Mesendoderm (in vitro differentiated cells): ENCODE measurements at regions not wholly inside any gene's neighbourhood (a gene's known extent, or its start where the extent isn't known, plus 50 kb on each side); places are given as distances from the start of the nearest gene placed in this dataset.
A peak's percentile ranks its signal among the peaks of the same experiment; 100 is the strongest.

Experiments
- DNase-seq: peaks from one replicate; pipeline ENCODE4 v3.0.0; 2013
- H2AK5ac ChIP-seq: 2 replicates; pipeline ENCODE4 v1.6.1; 2013; ENCODE audit warnings: low read length, inconsistent platforms
- H2BK120ac ChIP-seq: 2 replicates; pipeline ENCODE4 v1.6.1; 2013; ENCODE audit warnings: low read depth, mild to moderate bottlenecking, low read length, moderate library complexity, mixed read lengths
- H2BK15ac ChIP-seq: replicated peaks from 2 replicates; pipeline ENCODE4 v1.6.1; 2013; ENCODE audit warnings: low read depth, mild to moderate bottlenecking, moderate library complexity
- H2BK5ac ChIP-seq: 2 replicates; pipeline ENCODE4 v1.6.1; 2013; ENCODE audit warnings: low read length, inconsistent platforms
- H3K18ac ChIP-seq: 2 replicates; pipeline ENCODE4 v1.6.1; 2013; ENCODE audit warnings: mild to moderate bottlenecking, low read length, mixed read lengths
- H3K23ac ChIP-seq: one replicate; pipeline ENCODE4 v1.6.1; 2013; ENCODE audit warnings: low read length
- H3K27ac ChIP-seq: 2 replicates; pipeline ENCODE4 v1.5.1; 2013; ENCODE audit warnings: low read depth, mild to moderate bottlenecking, inconsistent platforms, low read length, moderate library complexity
- H3K27me3 ChIP-seq: 2 replicates; pipeline ENCODE4 v1.6.1; 2013; ENCODE audit warnings: low read length, control low read depth, mild to moderate bottlenecking, inconsistent platforms; ENCODE audit not compliant: insufficient read depth, poor library complexity
- H3K36me3 ChIP-seq: 2 replicates; pipeline ENCODE4 v1.6.1; 2013; ENCODE audit warnings: low read length, inconsistent platforms; ENCODE audit not compliant: control insufficient read depth, insufficient read depth
- H3K4ac ChIP-seq: one replicate; pipeline ENCODE4 v1.6.1; 2013; ENCODE audit warnings: low read depth, mild to moderate bottlenecking, low read length, moderate library complexity
- H3K4me1 ChIP-seq: 2 replicates; pipeline ENCODE4 v1.6.1; 2013; ENCODE audit warnings: low read depth, low read length, inconsistent platforms; ENCODE audit not compliant: control insufficient read depth
- H3K4me2 ChIP-seq: 2 replicates; pipeline ENCODE4 v1.6.1; 2013; ENCODE audit warnings: low read length
- H3K4me3 ChIP-seq: 2 replicates; pipeline ENCODE4 v1.5.1; 2013; ENCODE audit warnings: mild to moderate bottlenecking, low read length
- H3K56ac ChIP-seq: one replicate; pipeline ENCODE4 v1.6.1; 2013; ENCODE audit warnings: low read length
- H3K79me1 ChIP-seq: 2 replicates; pipeline ENCODE4 v1.6.1; 2013; ENCODE audit warnings: low read length, inconsistent platforms
- H3K79me2 ChIP-seq: 2 replicates; pipeline ENCODE4 v1.6.1; 2013; ENCODE audit warnings: mild to moderate bottlenecking, low read length; ENCODE audit not compliant: control insufficient read depth, insufficient read depth
- H3K9ac ChIP-seq: 2 replicates; pipeline ENCODE4 v1.6.1; 2013; ENCODE audit warnings: low read length, inconsistent platforms
- H4K5ac ChIP-seq: one replicate; pipeline ENCODE4 v1.6.1; 2013; ENCODE audit warnings: low read length
- H4K8ac ChIP-seq: one replicate; pipeline ENCODE4 v1.6.1; 2013; ENCODE audit warnings: low read depth, mild to moderate bottlenecking, control low read depth, low read length, moderate library complexity
- WGBS: extraction: QIAGEN DNeasy Blood & Tissue Kit; methylation state at CpG from one replicate; pipeline ENCODE4 v1.1.7; 2013; ENCODE audit warnings: low lambda C conversion rate, missing lambda C conversion rate; ENCODE audit not compliant: insufficient coverage; ENCODE audit errors: extremely low coverage; 5-methylcytosine and 5-hydroxymethylcytosine counted together

GRCh38 chr2:133856678-133857077, 288.4 kb upstream of the NCKAP5 start:
- Histone ChIP-seq H4K8ac (no peak overlapping the region), H3K27ac (no peak overlapping the region), H3K9ac (no peak overlapping the region), H3K18ac (no peak overlapping the region), H3K79me2 (no peaks in the 10 kb centered on the region), H3K27me3 (no peaks in the 10 kb centered on the region), H3K23ac (no peak overlapping the region), H3K4me3 (no peak overlapping the region), H3K36me3 (no peaks in the 10 kb centered on the region), H2AK5ac (no peak overlapping the region), H4K5ac (no peak overlapping the region), H3K4me1 (peaks cover 2% of the 10 kb centered on the region), H3K79me1 (no peaks in the 10 kb centered on the region), H2BK120ac (no peak overlapping the region), H2BK5ac (no peak overlapping the region), H3K4ac (no peak overlapping the region), H3K56ac (no peak overlapping the region), H2BK15ac (no peak overlapping the region), H3K4me2 (no peak overlapping the region)
- DNase-seq: no peak

GRCh38 chr2:133859578-133859977, 291.3 kb upstream of the NCKAP5 start:
- peak overlapping the region; percentile 46 for H3K56ac ChIP-seq
- H3K18ac ChIP-seq: no peak overlapping the region
- H2BK15ac ChIP-seq: no peak overlapping the region
- no peak overlapping the region for H3K4me2 ChIP-seq
- H3K27ac ChIP-seq: no peak overlapping the region
- no peaks in the 10 kb centered on the region for H3K36me3 ChIP-seq
- no peak overlapping the region for H3K9ac ChIP-seq
- no peak for DNase-seq
- no peak overlapping the region for H4K5ac ChIP-seq
- no peak overlapping the region for H3K23ac ChIP-seq
- H3K4me3 ChIP-seq: no peak overlapping the region
- H3K4me1 ChIP-seq: peaks cover 2% of the 10 kb centered on the region
- H2BK120ac ChIP-seq: no peak overlapping the region
- H3K79me1 ChIP-seq: no peaks in the 10 kb centered on the region
- no peak overlapping the region for H4K8ac ChIP-seq
- H2BK5ac ChIP-seq: peak overlapping the region; percentile 35
- H3K4ac ChIP-seq: no peak overlapping the region
- WGBS: no CpG with 5 or more reads among the region's 6 CpGs
- no peak overlapping the region for H2AK5ac ChIP-seq
- H3K79me2 ChIP-seq: no peaks in the 10 kb centered on the region
- H3K27me3 ChIP-seq: no peaks in the 10 kb centered on the region

DNA sequence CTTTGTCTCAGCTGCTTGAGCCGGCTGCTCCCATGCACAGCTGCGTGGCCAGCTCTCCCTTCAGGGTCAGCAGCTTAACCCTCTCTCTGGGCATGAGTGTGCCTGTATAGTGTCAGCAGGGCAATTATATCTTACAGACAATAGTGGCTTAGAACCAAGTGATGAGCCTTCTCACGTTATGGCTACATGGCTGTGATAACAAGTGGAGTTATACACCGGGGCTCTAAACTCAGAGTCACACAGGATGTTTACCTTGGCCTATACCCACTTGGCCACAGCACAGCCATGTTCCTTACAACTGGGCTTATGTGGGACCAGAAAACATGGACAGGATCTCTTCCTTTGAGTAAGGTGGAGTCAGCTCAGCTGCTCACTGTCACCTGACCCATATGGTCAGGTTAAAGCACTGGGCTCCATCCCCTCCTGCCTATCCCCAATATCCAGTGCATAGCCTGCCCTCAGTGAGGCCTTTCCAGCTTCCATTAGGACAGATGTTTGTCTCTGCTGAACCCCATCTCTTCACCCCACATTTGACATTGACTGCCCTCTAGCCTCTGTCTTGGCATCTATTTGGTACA, 294.2 kb upstream of the NCKAP5 start:
- H3K79me1 ChIP-seq: no peaks in the 10 kb centered on the region
- no peak overlapping the region for H2BK120ac ChIP-seq
- H3K36me3 ChIP-seq: no peaks in the 10 kb centered on the region
- no peak overlapping the region for H3K4ac ChIP-seq
- H3K4me3 ChIP-seq: no peak overlapping the region
- H2BK15ac ChIP-seq: no peak overlapping the region
- H2BK5ac ChIP-seq: no peak overlapping the region
- no peak overlapping the region for H3K4me2 ChIP-seq
- peaks cover 2% of the 10 kb centered on the region for H3K4me1 ChIP-seq
- H3K27me3 ChIP-seq: no peaks in the 10 kb centered on the region
- no peaks in the 10 kb centered on the region for H3K79me2 ChIP-seq
- H2AK5ac ChIP-seq: no peak overlapping the region
- H3K18ac ChIP-seq: no peak overlapping the region
- H3K23ac ChIP-seq: no peak overlapping the region
- no CpG with 5 or more reads among the region's 4 CpGs for WGBS
- H3K27ac ChIP-seq: no peak overlapping the region
- no peak overlapping the region for H4K8ac ChIP-seq
- H3K9ac ChIP-seq: no peak overlapping the region
- DNase-seq: no peak
- no peak overlapping the region for H3K56ac ChIP-seq
- H4K5ac ChIP-seq: no peak overlapping the region

DNA sequence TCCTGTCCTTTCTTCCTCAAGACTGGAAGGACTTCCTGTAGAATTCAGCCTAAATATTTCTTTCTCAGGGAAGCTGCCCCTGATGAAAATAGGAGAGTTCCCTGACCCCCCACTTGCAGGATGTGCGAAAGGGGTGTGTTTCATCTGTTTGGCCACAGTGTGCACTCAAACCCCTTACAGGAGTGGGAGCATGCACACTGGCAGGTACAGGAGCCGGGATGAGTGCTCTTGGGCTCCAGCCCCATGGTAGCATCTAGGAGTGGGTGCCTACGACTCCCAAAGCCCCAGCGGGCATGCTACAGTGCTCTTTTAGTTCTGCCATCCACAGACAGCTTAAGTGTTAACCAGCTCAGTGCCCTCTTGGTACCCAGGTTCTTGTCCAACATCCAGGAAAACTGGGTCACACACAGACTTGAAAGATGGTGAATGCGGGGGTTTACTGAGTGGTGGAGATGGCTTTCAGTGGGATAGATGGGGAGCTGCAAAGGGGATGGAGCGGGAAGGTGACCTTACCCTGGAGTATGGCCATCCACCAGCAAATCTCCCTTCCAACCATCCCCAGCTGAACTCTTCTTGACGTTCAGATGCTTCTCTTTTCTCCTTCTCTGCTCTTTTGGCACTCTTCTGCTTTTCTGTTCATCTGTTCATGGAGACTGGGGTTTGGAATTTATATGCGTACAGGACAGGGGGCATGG, 295.0 kb upstream of the NCKAP5 start:
- Histone ChIP-seq H3K27ac (no peak overlapping the region), H3K79me2 (no peaks in the 10 kb centered on the region), H3K9ac (no peak overlapping the region), H3K4me2 (no peak overlapping the region), H2AK5ac (no peak overlapping the region), H2BK120ac (no peak overlapping the region), H2BK15ac (no peak overlapping the region), H4K8ac (no peak overlapping the region), H3K56ac (no peak overlapping the region), H3K27me3 (no peaks in the 10 kb centered on the region), H3K18ac (no peak overlapping the region), H4K5ac (no peak overlapping the region), H3K4ac (no peak overlapping the region), H3K79me1 (no peaks in the 10 kb centered on the region), H3K36me3 (no peaks in the 10 kb centered on the region), H3K23ac (no peak overlapping the region), H3K4me3 (no peak overlapping the region), H3K4me1 (peaks cover 2% of the 10 kb centered on the region), H2BK5ac (no peak overlapping the region)
- WGBS: no CpG with 5 or more reads among the region's 8 CpGs
- DNase-seq: no peak

DNA sequence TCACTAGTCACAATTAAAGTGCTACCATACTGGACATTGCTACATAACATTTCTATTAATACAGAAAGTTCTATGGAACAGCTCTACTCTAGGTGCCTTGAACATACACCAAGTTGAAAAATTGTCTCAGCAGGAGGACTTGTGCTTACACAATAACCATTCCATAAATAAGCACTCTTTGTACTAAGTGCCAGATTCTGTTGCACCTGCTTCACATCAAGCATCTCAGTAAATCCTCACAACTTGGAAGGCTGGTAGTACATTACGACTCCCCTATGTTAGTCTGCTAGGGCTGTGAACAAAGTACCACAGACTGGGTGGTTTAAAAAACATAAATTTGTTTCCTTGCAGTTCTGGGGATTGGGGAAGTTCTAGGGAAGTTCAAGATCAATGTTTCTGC, 296.9 kb upstream of the NCKAP5 start:
- Histone ChIP-seq H3K4ac (no peak overlapping the region), H4K5ac (no peak overlapping the region), H3K27me3 (no peaks in the 10 kb centered on the region), H3K4me3 (no peak overlapping the region), H3K56ac (no peak overlapping the region), H3K4me1 (no peaks in the 10 kb centered on the region), H3K9ac (no peak overlapping the region), H2BK15ac (no peak overlapping the region), H2AK5ac (no peak overlapping the region), H4K8ac (no peak overlapping the region), H3K23ac (no peak overlapping the region), H3K4me2 (no peak overlapping the region), H3K36me3 (no peaks in the 10 kb centered on the region), H2BK5ac (no peak overlapping the region), H3K79me1 (no peaks in the 10 kb centered on the region), H3K79me2 (no peaks in the 10 kb centered on the region), H2BK120ac (no peak overlapping the region), H3K27ac (no peak overlapping the region), H3K18ac (no peak overlapping the region)
- DNase-seq: no peak
- WGBS: no CpG with 5 or more reads among the region's 1 CpG

GRCh38 chr2:133867166-133867565, 298.9 kb upstream of the NCKAP5 start:
- Histone ChIP-seq H3K18ac (no peak overlapping the region), H3K4me3 (no peak overlapping the region), H3K79me2 (no peaks in the 10 kb centered on the region), H4K8ac (no peak overlapping the region), H3K23ac (no peak overlapping the region), H3K56ac (no peak overlapping the region), H4K5ac (no peak overlapping the region), H2BK15ac (no peak overlapping the region), H3K4ac (no peak overlapping the region), H2BK5ac (no peak overlapping the region), H3K36me3 (no peaks in the 10 kb centered on the region), H3K27ac (no peak overlapping the region), H2AK5ac (no peak overlapping the region), H3K79me1 (no peaks in the 10 kb centered on the region), H3K9ac (no peak overlapping the region), H3K4me2 (no peak overlapping the region), H2BK120ac (no peak overlapping the region), H3K4me1 (no peaks in the 10 kb centered on the region), H3K27me3 (no peaks in the 10 kb centered on the region)
- no CpG with 5 or more reads among the region's 2 CpGs for WGBS
- DNase-seq: no peak
